ENCODE measurements at regions not wholly inside any gene's neighbourhood (a gene's known extent, or its start where the extent isn't known, plus 50 kb on each side); places are given as distances from the start of the nearest gene placed in this dataset.
"Not testable (repeated sequence)": the region's sequence is repeated elsewhere in the genome, so short reads cannot be mapped to it uniquely, and the experiment has no call there.

DNA sequence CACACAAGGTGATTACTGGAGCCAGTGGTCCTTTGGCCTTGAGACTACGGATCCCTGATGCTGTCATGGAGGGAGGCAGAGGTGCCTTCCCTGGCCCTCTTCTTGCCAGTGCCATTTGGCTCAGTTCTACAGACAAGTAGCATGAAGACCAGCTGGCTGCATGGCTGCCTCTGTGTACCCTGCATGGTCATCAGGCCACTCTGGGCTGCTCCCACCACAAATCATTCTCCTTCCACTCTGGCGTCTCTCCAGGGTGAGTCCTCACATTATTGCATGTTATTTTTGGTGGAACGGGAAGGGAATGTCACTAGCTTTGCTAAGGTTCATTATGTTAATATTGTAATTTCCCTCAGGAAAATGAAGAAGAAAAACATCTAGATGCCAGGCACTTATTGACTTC lies 229.8 kb downstream of the VAPA start:
- no peak for DNase-seq

DNA sequence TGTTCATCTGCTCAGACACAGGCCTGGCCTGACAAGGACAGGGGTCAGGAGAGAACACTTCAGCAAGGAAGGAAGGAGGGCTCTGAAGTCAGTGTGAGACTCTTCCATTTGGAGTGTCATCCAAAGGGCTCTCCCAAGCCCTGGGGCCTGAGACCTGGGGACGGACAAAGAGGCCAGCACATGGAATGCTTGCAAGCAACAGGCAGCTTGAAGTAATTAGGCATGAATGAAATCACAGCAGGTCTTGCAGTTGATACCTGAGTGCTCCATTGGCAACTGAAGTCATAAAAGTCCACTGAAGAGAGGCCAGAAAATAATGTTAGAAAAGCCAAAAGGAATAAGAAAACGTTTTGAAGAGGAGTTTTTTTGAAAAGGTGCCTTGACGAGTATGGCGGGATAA lies 231.7 kb downstream of the VAPA start:
- no peak for DNase-seq

DNA sequence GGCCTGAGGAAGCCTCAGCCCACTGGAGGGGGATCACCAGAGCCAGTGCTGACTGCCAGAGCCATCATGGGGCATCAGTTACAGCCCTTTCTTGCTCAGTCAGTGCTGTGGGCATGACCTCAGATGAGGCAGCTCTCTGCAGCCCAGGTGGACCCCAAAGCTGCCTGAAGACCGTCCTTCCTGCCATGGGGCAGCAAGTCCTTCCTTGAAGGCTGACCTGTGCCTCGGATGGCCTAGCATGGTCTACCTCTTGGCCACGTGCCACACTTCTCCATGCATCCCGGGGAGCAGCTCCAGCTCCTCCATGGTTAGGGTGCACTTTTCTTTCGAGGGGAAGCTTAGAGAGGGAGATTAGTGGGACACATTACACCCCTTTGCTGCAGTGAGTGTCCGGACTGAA lies 233.4 kb downstream of the VAPA start:
- DNase-seq = no peak

DNA sequence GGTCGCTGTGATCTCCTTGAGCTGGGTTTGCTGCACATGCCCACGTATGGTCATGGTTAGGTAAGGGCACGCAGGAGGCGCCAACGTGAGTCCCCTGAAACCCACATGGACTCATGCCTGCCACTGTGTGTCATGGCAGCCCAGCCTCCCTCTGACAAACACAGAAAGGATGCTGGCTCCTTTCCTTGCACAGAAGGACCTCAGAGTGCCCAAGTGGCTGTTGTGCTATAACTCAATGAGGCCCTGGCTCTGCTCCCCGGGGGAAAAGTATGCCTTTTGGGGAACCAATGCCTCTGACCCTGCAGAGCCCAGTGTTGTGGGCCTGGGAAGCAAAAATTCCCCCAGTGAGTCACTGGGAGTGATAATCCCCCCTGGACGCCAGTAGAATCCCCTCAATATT lies 233.9 kb downstream of the VAPA start:
- no peak for DNase-seq

DNA sequence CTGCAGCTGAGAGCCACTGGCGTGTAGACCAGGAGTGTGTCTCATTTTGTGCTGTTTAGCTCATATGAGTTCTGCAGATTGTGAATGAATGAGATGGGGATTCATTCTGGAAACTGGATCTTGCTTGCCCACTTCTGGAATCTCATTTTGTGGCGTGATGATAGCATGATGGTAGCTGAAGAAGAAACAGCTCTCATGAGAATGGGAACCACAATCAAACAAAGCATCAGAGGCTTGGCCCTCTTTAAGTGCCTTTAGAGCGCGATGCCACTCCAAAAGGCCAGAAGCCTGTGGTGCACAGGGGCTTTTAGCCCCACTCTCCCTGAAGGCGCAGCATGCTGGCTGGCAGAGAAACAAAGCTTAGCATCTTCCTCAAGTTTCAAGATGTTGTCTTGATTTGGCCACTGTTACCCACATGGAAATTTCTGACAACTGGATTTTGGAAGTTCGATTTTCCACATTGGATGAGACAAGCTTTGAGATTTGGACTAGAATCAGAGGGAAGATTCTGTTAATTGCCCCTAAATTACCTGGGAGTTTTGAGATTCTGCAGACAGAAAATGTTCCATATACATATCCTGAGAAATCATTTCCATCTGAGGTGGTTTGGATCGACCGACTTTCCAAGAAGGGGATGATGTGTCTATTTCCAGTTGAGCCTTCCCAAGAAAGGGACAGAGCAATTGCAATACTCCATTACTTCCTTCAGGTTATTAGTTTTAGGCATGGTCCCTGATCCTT lies 234.5 kb downstream of the VAPA start:
- no peak for DNase-seq

DNA sequence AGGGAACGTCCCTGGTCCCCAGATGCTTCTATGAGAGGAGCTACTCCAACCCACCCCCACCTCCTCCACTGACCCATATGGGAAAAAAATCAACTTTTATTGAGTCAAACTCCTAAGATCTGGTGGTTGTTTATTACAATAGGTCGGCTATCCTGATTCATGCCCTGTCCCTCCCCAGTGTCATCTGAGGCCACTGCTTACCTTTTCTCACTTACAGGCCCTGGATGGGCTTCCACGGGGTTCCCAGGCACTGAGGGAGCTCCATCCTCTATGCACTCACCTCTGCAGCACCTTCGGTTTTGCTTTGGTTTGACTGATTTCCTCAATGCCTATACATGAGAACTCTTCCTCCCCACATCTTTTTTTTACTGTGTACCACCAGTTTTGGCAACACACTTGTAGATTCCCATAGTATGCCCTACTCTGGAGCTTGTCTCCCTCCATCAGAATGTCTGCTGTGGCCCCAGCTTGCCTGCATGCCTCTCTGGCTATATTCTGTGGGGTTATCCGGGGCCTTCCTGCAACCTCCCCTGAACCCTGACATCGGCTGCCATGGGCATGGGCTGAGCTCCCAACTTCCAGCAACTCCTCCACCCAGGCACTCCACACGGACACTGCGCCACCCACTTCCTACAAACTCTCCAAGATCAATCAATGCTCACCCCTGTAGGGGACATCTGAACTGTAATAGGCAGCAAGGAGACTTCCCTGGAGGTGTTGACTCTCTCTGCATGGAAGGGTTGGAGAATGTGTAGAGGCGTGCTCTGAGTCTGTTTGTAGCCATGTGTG lies 236.1 kb downstream of the VAPA start:
- DNase-seq = no peak

DNA sequence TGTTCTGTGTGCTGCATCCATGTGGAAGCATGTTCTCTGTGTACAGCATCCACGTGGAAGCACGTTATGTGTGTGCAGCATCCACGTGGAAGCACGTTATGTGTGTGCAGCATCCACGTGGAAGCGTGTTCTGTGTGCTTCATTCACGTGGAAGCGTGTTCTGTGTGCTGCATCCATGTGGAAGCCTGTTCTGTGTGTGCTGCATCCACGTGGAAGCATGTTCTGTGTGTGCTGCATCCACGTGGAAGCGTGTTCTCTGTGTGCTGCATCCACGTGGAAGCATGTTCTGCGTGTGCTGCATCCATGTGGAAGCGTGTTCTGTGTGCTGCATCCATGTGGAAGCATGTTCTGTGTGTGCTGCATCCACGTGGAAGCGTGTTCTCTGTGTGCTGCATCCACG lies 236.8 kb downstream of the VAPA start:
- not testable (repeated sequence) for DNase-seq

DNA sequence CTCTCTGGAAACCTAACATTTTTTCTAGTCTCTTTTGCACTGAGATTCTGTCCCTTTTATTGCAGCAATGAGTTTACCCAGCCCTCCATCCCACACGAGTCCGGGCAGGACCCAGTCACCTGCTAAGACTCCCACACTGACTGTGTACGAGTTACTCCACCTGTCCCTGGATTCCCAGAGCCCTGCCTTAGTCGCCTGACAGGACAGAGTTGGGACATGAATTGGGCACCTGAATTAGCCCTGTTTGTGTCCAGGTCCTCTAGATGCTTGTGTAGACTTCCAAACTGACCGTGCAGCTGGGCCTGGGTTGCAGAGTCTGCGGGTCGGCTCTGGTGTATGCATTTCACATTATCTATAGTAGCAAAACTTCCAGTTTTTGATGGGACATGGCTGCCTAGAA lies 238.7 kb downstream of the VAPA start:
- DNase-seq = no peak

DNA sequence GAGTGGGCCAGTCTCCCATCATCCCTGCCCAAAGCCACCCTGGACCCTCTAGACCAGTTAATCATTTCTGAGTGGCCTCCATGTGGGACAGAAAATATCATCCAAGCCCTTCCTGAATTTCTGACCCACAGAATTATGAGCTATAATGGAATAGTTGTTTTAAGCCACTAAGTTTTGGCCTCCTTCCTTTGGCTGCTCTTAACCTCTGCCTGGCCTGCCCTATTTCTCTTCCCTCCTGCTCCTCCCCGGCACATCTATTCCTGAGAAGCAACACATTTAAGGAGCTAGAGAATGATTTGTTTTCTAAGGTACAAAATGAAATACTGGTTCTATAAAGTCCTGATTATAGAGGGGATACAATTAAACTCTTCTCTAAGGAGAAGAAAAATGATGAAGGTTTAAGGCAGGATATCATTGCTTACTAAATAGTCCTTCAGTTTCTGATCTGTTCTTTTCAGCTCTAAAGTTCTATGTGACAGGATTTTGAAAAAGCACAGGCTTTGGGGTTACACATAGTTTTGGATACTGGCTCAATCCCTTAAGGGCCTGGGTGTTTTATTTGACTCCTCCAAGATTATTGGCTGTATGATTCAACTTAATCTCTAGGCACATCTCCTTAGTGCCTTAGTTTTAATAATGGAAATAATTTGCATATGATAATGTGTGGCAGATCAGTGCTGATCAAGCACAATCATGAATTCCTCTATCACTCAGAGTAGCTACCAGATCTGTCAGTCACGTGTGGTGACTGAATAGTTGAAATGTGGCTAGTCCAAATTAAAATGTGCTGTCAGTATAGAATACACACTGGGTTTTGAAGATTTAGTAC lies 240.3 kb downstream of the VAPA start:
- no peak for DNase-seq

DNA sequence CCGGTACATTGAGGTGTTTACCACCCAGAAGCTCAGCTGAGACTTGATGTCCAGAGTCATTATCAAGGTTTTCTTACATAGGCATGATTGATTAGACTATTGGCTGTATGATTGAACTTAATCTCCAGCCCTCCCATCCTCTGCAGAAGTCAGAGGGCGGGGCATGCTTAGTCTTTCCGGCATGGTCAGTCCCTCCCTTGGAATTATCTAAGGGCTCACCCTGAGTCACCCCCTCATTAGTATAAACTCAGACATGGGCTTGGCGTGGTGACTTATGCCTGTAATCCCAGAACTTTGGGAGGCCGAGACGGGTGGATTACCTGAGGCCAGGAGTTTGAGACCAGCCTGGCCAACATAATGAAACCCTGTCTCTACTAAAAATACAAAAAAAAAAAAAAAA lies 243.9 kb downstream of the VAPA start:
- DNase-seq = no peak

DNA sequence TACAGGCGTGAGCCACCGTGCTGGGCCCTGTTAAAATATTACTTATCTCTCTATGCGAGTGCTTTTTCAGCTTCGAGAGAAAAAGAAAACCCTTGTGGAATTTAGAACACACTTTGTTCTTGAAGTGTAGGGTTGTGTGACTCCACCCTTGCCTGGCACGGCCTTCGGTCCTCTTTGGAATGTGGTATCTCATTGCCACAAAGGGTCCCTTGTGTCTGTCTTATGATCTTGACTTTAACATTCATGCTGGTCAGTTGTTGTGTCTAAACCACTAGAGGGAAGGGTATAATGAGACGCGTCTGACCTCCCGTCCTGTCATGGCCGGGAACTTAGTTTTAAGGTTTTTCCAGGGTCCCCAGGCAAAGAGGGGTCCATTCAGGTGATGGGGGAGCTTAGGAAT lies 246.4 kb downstream of the VAPA start:
- no peak for DNase-seq

DNA sequence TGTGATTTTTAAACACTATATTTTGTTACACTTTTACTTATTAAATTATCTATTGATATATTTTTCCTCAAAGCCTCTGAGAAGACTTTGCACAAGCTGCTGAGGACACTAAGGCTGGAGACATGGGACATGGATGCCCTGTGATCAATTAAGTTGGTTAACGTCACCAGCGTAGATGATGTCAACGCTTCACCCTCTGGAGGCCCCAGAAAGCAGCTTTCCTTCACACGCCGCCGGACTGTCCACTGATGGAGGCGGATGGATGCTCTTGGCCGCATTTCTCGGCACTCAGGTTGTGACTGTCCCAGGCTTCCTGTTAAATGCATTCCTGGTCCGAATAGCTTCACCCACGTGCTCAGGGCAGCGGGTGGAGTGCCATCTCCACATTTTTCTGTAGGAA lies 247.5 kb downstream of the VAPA start:
- no peak for DNase-seq

DNA sequence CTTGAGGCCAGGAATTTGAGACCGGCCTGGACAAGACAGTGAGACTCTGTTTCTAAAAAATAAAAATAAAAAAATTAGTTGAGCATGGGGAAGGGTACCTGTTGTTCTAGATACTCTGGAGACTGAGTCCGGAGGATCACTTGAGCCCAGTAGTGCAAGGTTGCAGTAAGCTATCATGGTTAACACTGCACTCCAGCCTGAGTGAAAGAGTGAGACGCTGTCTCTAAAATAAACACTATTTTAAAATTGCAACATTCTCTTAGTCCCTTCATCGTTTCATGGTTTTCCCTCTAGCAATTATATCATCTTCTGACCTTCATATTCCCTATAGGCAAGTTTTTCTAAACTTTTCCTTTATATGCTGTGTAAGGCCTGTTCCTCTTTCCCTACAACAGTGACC lies 248.5 kb downstream of the VAPA start:
- DNase-seq = no peak

DNA sequence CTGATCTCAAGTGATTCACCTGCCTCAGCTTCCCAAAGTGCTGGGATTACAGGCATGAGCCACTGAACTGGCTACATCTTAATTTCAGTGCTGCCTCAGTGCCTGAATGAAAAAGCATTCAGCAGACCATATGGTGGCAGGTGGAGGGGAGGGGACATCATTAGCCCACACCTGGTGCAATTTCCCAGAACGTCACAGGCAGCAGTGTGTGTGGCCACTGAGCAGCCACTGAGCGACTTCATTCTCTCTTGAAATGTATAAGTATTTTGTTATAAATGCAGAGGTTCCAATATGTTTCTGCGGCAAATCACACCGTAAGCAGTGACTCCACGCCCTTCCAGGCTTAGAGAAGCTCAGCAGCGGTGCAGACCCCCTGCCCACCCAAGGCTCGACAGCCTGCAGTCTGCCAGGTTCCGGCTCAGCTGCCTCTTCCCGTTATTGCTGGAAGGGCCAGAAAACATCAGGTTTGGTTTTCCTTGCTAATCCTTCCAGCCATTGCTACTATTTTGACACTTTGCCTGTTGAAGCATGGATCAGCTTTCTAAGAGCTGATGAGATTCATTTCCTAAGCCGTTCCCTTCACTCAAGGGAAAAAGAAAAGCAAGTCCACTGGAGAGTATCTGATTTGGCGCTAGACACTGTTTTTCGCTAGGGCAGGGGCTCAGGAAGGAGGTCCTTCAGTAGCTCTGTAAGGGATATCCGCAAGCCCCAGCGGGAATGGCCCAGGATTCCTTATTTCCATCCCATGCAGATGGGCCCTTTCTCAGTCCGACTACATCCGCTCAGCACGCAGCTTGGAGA lies 250.7 kb downstream of the VAPA start:
- DNase-seq = no peak

DNA sequence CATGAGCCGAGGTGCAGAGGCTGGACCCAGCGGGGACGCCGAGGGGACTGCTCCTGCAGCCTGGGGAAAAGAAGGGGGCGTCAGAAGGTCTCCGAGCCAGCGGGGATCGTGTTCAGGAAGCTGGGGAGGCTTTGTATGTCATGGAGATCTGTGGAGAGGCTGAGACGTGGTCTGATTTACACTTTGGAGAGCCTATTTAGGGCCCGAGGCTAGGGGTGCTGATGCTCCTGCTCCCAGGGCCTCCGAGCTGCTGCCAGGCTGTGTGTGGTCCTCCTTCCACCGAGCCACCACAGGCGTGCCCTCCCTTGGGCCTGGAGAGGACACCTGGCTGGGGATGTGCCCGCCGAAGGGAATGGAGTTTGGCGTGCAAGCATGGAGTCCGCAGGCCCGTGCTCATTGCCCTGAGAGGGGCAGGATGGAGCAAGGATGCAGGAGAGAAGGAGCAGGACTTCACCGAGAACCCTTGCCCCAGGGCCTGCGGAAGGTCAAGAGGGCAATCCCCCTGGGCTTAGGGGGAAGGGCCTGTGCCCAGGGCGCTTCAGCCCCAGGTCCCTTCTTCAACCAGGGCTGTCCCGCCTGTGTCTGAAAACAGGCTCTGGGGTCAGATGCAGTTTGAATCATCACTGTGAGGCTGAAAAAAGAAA lies 252.5 kb downstream of the VAPA start:
- no peak for DNase-seq

DNA sequence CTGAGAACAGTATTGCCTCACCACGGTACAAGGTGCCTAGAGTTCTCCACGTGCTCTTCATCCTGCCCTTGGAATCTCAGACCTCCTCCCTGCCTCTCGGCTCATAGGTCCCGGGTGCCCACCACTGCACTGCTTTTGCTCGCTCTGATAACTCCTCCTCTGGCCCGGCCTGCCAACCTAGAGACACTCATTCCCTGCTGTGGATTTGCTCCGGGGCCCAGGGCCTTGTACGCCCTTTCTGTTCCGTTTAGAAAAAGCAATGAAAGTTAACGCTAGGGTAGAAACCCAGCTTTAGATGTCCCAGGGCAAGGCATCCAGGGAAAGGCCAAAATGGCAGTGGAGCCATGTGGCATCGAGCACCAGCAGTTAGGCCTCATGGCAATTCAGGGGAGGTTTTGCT lies 253.9 kb downstream of the VAPA start:
- no peak for DNase-seq

DNA sequence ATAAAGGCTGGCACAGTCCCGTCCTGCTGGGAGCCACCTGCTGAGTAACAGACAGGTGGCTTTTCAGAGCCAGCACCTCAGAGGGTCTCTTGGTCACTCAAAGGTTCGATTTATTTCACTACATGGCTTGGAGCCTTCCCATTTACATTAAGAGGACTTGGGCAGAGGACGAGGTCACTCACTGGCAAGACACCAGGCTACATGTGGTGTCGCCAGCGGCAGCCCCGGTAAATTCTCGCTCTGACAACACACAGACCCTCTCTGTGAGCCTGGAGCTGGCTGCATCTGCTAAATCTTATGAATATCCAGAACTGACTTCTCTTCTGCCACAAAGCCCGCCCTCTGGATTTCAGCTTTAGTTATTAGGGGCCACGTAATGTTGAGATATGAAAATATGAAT lies 254.7 kb downstream of the VAPA start:
- no peak for DNase-seq

DNA sequence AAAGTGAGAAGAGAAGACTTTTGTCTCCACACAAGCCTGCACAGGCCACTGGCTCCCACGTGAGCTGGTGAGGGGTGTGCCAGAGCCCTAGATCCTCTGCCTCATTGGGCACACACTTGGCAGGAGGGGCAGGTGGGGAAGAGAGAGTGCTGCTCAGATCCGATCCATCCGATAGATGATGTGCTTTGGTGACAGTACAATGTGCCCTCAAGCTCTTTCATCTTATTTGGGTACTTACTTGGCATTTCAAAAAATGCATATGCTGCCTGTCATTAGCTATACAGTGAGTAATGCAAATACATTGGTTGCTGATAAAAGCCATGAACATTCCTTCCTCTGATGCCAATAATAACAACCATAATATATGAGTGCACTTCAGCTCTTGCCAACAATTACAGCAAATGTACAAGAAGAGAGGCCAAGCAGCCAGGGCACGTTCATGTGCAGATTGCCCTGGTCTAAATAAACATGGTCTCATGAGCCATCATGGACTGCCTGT lies 255.3 kb downstream of the VAPA start:
- DNase-seq = peak; percentile 57

DNA sequence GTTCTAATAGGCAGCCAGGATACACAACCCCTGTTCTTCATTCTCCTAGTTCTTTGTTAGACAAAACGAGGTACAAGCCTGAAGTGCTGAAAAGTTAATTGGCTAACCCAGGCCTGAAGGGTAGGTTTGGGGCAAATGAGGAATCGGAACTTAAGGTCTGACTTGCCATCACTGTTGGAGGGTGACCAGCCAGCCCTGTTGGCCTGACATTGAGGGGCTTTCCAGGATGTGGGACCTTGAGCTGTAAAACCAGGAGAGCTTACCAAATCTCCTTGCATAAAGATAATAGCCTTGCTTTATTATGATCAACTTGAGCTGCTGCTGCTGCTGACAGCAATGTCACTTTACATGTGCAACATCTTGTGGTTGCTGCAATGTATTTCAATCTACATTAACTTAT lies 256.0 kb downstream of the VAPA start:
- DNase-seq = no peak

DNA sequence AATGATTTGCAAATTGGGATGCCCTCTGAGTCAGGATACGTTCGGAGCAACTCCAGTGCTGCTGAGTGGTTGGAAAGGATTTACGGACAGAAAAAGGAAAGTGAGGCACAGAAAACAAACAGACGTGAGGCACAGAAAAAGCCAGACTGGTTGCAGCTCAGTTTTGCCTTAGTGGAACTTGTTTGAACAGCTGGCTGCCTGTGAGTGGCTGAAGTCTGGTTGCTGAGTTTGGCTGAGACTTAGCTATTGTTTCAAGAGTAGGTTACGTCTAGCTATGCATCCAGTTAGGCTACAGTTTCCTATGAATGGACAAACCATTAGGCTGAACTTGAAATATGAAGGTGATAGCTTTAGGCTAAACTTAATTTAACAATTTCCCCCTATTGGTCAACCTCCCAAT lies 256.6 kb downstream of the VAPA start:
- no peak for DNase-seq

DNA sequence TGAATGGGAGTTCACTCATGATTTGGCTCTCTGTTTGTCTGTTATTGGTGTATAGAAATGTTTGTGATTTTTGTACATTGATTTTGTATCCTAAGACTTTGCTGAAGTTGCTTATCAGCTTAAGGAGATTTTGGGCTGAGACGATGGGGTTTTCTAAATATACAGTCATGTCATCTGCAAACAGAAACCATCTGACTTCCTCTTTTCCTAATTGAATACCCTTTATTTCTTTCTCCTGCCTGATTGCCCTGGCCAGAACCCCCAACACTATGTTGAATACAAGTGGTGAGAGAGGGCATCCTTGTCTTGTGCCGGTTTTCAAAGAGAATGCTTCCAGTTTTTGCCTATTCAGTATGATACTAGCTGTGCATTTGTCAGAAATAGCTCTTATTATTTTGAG lies 261.5 kb downstream of the VAPA start:
- DNase-seq = not testable (repeated sequence)

DNA sequence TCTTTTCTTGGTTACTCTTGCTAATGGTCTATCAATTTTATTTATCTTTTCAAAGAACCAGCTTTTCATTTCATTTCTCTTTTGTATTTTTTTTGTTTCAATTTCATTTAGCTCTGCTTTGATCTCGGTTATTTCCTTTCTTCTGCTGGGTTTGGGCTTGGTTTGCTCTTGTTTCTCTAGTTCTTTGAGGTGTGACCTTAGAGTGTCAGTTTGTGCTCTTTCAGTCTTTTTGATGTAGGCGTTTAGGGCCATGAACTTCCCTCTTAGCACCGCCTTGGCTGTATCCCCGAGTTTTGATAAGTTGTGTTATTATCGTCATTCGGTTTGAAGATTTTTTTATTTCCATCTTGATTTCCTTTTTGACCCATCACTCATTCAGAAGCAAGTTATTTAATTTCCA lies 265.5 kb downstream of the VAPA start:
- DNase-seq = not testable (repeated sequence)

All from amniotic stem cell (primary cell).